HepG2 (cell line): ENCODE measurements at regions not wholly inside any gene's neighbourhood (a gene's known extent, or its start where the extent isn't known, plus 50 kb on each side); places are given as distances from the start of the nearest gene placed in this dataset.

ENCODE experiments used
- BCL6 ChIP-seq: IDR thresholded peaks from 2 replicates; pipeline ENCODE4 v1.6.1; 2016; ENCODE audit warnings: missing genetic modification reagents, missing compliant biosample characterization
- CENPBD1 ChIP-seq: sonication (generic); formaldehyde crosslinking; IDR thresholded peaks from 2 replicates; pipeline ENCODE4 v1.8.0; 2022; ENCODE audit warnings: missing genetic modification reagents, low read depth, mild to moderate bottlenecking, borderline replicate concordance
- CHD2 ChIP-seq: IDR thresholded peaks from 2 replicates; pipeline ENCODE4 v1.6.1; 2011; ENCODE audit warnings: low read depth, low read length, improper control_type of control experiment
- DZIP1 ChIP-seq: sonication (generic); formaldehyde crosslinking; IDR thresholded peaks from 2 replicates; pipeline ENCODE4 v1.5.0; 2020; ENCODE audit warnings: mild to moderate bottlenecking, missing genetic modification reagents
- SOX13 ChIP-seq, 3 experiments: fragments of 450-650 bp in 1 of 3; sonication (generic) in 1 of 3; formaldehyde crosslinking in 1 of 3; IDR thresholded peaks in 2 of 3; conservative IDR thresholded peaks in 1 of 3; 2 replicates each; pipeline versions ENCODE4 v1.5.0 to v1.6.1; 2016 to 2020; ENCODE audit warnings: antibody characterized with exemption in 1 of 3, mild to moderate bottlenecking in 1 of 3, missing compliant biosample characterization in 1 of 3, missing genetic modification reagents in 1 of 3, moderate library complexity in 1 of 3
- TBL1XR1 ChIP-seq: fragments of 150-350 bp; IDR thresholded peaks from 2 replicates; pipeline ENCODE4 v1.6.1; 2014; ENCODE audit warnings: borderline replicate concordance, low read length; ENCODE audit not compliant: partially characterized antibody
- ZBTB14 ChIP-seq: sonication (generic); formaldehyde crosslinking; IDR thresholded peaks from 2 replicates; pipeline ENCODE4 v1.4.0; 2020; ENCODE audit warnings: missing genetic modification reagents
- ZFP37 ChIP-seq: sonication (generic); formaldehyde crosslinking; IDR thresholded peaks from 2 replicates; pipeline ENCODE4 v1.4.0; 2020; ENCODE audit warnings: missing genetic modification reagents, borderline replicate concordance
- ZNF121 ChIP-seq: sonication (generic); formaldehyde crosslinking; IDR thresholded peaks from 2 replicates; pipeline ENCODE4 v1.5.0; 2020; ENCODE audit warnings: mild to moderate bottlenecking, missing genetic modification reagents
- ZNF749 ChIP-seq: sonication (generic); formaldehyde crosslinking; IDR thresholded peaks from 2 replicates; pipeline ENCODE4 v1.8.0; 2022; ENCODE audit warnings: mild to moderate bottlenecking, missing genetic modification reagents, moderate library complexity, borderline replicate concordance

- TF ChIP-seq ZBTB14 (no peak), TBL1XR1 (no peak), ZFP37 (CRISPR knock-in tag) (no peak), BCL6 (CRISPR knock-in tag) (no peak), ZNF749 (CRISPR knock-in tag) (no peak), ZNF121 (CRISPR knock-in tag) (no peak), SOX13 (IDR thresholded peaks at IDR 0.05) (no peak), SOX13 (CRISPR knock-in tag; conservative IDR thresholded peaks at IDR 0.05 in 1 of 2, IDR thresholded peaks at IDR 0.05 in 1 of 2) (no peak), CHD2 (no peak), DZIP1 (no peak), CENPBD1 (CRISPR knock-in tag) (no peak)
Measured at GRCh38 chr5:40306869-40307487, 372.7 kb upstream of the PTGER4 start (continued).
